ENCODE measurements at regions not wholly inside any gene's neighbourhood (a gene's known extent, or its start where the extent isn't known, plus 50 kb on each side); places are given as distances from the start of the nearest gene placed in this dataset.

DNA sequence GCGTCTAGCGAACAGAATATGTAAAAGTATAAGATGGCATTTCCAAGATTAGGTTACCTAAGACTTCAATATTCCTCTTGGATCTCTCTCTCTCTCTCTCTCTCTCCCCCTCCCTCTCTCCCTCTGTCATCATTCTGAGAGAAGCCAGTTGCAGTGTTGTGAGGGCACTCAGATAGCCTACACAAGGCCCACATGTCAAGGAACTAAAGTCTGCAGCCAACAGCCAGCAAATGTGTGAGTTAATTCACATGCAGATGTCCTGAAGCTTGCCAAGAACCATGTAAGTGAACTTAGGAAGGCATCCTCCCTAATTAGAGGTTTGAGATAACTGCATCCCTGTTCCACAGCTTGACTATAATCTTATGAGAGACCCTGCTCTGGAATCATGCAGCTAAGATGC is 822.9 kb upstream of the PRR20A start:
- no peak for TF ChIP-seq CTCF (IDR thresholded peaks at IDR 0.05; ENCODE audit: extremely low read depth in 1 of 2, insufficient read depth in 1 of 2, low read depth in 1 of 2, low read length in 2 of 2)
- no peak for TF ChIP-seq EZH2 (IDR thresholded peaks at IDR 0.05; ENCODE audit: borderline replicate concordance, low read depth, low read length, severe bottlenecking)
